Skeletal muscle tissue (tissue), 3 donors: ENCODE measurements at regions not wholly inside any gene's neighbourhood (a gene's known extent, or its start where the extent isn't known, plus 50 kb on each side); places are given as distances from the start of the nearest gene placed in this dataset.
"Not testable (repeated sequence)": the region's sequence is repeated elsewhere in the genome, so short reads cannot be mapped to it uniquely, and the experiment has no call there.

Experiments used
- H3K27ac ChIP-seq: one replicate; pipeline ENCODE4 v1.7.0; 2013; ENCODE audit warnings: mild to moderate bottlenecking, low read depth, low read length, inconsistent platforms
- H3K27me3 ChIP-seq, 3 donors: one replicate each; pipeline ENCODE4 v1.7.0; 2013; ENCODE audit warnings: low read length in 3 of 3; ENCODE audit not compliant: control insufficient read depth in 3 of 3, insufficient read depth in 3 of 3
- H3K36me3 ChIP-seq, 3 donors: one replicate each; pipeline ENCODE4 v1.7.0; 2013; ENCODE audit warnings: low read length in 3 of 3; ENCODE audit not compliant: control insufficient read depth in 3 of 3, insufficient read depth in 3 of 3
- H3K4me1 ChIP-seq, 3 donors: one replicate each; pipeline ENCODE4 v1.7.0; 2013; ENCODE audit warnings: low read length in 3 of 3, mild to moderate bottlenecking in 3 of 3; ENCODE audit not compliant: control insufficient read depth in 3 of 3, insufficient read depth in 3 of 3
- H3K4me3 ChIP-seq, 3 donors: one replicate each; pipeline ENCODE4 v1.7.0; 2013; ENCODE audit warnings: low read length in 3 of 3
- H3K9ac ChIP-seq, 3 donors: one replicate each; pipeline ENCODE4 v1.7.0; 2013; ENCODE audit warnings: low read length in 3 of 3, mild to moderate bottlenecking in 3 of 3, moderate library complexity in 2 of 3, low read depth in 1 of 3
- H3K9me3 ChIP-seq, 3 donors: one replicate each; pipeline ENCODE4 v1.7.0; 2013; ENCODE audit warnings: low read length in 3 of 3; ENCODE audit not compliant: control insufficient read depth in 3 of 3
- donor health status: Osteomylitis.

DNA sequence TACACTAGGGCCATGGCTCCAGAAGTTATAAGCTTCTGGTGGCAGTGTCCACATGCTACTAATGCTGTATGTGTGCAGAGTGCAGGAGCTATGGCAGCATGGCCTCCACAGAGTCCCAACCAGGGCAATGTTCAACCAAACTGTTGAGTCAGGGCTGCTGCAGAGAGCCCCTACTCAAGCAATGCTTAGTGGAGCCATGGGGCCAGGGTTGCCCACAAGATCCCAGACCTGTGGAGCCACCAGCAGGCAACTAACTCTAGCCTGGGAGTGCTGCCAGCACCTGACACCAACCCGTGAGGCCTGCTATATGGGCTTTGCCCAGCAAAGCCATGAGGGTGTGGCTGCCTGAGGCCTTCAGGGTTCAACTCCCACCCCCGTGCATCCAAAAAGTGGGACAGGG lies 655.2 kb downstream of the TBC1D22A start:
- no peak overlapping the region for H3K27ac ChIP-seq
- H3K4me3 ChIP-seq = no peak overlapping the region
- H3K36me3 ChIP-seq = no peaks in the 10 kb centered on the region
- no peaks in the 10 kb centered on the region for H3K4me1 ChIP-seq
- H3K9ac ChIP-seq = no peak overlapping the region
- no peaks in the 10 kb centered on the region for H3K9me3 ChIP-seq
- peaks cover 0 to 8% (median under 1%) of the 10 kb centered on the region in 3 donors for H3K27me3 ChIP-seq

DNA sequence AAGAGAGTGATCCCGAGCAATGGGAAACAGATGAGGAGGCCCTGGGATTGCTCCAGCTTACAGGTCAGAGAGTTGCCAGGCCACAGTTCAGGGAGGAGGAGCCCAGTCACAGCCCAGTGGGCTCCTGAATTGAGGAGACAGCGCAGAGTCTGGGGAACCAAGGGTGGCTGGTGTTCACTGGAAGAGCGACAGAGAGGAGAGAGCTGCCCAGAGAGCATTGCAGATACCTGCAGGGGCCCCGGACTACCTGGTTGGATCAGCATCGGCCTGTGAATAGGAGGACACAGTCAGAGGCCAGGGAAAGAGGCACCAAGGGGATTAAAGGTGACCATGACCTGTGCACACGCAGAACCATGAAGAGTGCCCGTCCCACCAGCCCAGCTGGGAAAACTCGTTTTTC lies 648.6 kb downstream of the TBC1D22A start:
- no peak overlapping the region for H3K9ac ChIP-seq
- peaks cover 0 to 27% (median 18%) of the 10 kb centered on the region in 3 donors for H3K27me3 ChIP-seq
- no peak overlapping the region for H3K4me3 ChIP-seq
- no peak overlapping the region for H3K27ac ChIP-seq
- no peaks in the 10 kb centered on the region for H3K4me1 ChIP-seq
- H3K9me3 ChIP-seq = no peaks in the 10 kb centered on the region
- no peaks in the 10 kb centered on the region for H3K36me3 ChIP-seq

DNA sequence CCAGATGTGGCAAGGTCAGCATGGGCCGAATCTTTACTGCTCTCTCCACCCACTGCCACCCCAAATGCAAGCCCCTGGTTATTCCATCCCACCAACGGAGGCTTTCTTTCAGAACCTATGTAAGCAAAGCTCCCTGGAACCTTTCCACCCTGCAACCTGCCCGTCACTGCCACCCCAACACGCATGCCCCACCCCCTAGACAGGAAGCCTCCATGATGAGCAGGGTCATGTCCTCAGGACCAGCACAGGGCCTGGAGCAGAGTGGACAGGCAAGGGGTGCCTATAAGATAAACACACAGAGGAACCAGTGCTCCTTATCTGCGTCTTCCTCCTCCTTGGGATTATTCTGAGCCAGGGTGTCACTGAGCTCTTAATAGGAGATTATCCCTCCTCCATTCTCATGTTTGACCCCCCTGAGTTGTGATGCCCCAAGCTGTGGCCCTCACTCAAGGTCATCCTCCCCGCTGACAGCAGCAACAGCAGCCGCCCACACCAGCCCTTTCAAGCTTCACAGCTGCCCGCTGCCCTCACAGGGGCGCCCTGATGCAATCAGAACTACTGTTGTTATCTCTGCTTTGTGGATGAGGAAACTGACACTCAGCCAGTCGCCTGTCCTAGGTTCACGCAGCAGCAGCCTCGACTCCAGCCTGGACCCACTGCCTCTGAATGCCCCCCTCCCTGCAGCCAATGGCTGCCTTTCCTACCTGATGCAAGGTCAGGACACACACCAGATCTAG lies 647.3 kb downstream of the TBC1D22A start:
- no peak overlapping the region for H3K9ac ChIP-seq
- H3K27me3 ChIP-seq = peaks cover 0 to 27% (median 18%) of the 10 kb centered on the region in 3 donors
- H3K36me3 ChIP-seq = no peaks in the 10 kb centered on the region
- no peak overlapping the region for H3K27ac ChIP-seq
- no peaks in the 10 kb centered on the region for H3K4me1 ChIP-seq
- H3K9me3 ChIP-seq = no peaks in the 10 kb centered on the region
- no peak overlapping the region for H3K4me3 ChIP-seq

DNA sequence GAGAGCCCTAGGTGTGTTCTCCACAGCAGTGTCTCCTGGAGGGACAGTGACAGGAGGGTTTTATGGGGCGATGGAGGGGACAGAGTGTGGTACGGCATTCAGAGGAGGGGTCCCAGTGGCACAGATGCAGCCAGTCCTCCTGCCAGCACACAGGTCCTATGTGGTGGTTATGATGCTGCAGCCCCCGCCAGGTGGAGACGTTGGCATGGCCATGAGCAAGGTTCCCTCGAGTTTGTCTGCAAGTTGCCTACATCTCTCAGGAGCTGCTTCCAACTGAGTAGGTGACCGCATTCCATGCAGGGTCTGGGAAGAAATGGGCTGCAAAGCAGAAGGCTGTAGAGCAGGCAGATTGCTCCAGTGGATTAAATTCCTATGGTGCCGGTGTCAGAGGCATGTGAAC lies 646.0 kb downstream of the TBC1D22A start:
- Histone ChIP-seq H3K9ac (no peak overlapping the region), H3K4me3 (no peak overlapping the region), H3K27ac (no peak overlapping the region), H3K4me1 (no peaks in the 10 kb centered on the region), H3K27me3 (peaks cover 0 to 27% (median 18%) of the 10 kb centered on the region in 3 donors), H3K9me3 (no peaks in the 10 kb centered on the region), H3K36me3 (no peaks in the 10 kb centered on the region)

- Histone ChIP-seq H3K4me3 (no peak overlapping the region), H3K4me1 (no peaks in the 10 kb centered on the region), H3K27ac (no peak overlapping the region), H3K27me3 (peaks cover 0 to 32% (median 18%) of the 10 kb centered on the region in 3 donors), H3K9me3 (no peaks in the 10 kb centered on the region), H3K9ac (no peak overlapping the region), H3K36me3 (no peaks in the 10 kb centered on the region)
Observed at GRCh38 chr22:47407461-47408025, 645.1 kb downstream of the TBC1D22A start.

DNA sequence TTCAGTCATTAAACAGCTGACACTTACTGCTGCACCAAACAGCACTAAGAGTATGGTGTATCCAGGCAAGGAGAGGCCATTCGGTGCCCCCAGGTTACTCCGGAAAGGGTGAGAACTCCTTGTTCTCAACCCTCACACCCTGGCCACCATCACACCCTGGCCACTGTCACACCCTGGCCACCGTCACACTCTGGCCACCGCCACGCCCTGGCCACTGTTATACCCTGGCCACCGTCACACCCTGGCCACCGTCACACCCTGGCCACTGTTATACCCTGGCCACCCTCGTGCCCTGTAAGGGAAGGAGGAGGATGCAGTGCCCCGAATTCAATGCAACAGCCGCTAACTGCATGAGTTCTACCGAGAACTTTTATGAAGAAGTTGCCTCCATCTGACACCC lies 644.4 kb downstream of the TBC1D22A start:
- Histone ChIP-seq H3K9me3 (no peaks in the 10 kb centered on the region), H3K9ac (no peak overlapping the region), H3K4me3 (no peak overlapping the region), H3K27me3 (peaks cover 0 to 32% (median 18%) of the 10 kb centered on the region in 3 donors), H3K4me1 (no peaks in the 10 kb centered on the region), H3K36me3 (no peaks in the 10 kb centered on the region), H3K27ac (no peak overlapping the region)

GRCh38 chr22:47406180-47406834 lies 643.9 kb downstream of the TBC1D22A start:
- H3K9ac ChIP-seq = no peak overlapping the region
- H3K4me1 ChIP-seq = no peaks in the 10 kb centered on the region
- no peaks in the 10 kb centered on the region for H3K36me3 ChIP-seq
- no peaks in the 10 kb centered on the region for H3K9me3 ChIP-seq
- peaks cover 0 to 35% (median 18%) of the 10 kb centered on the region in 3 donors for H3K27me3 ChIP-seq
- no peak overlapping the region for H3K4me3 ChIP-seq
- no peak overlapping the region for H3K27ac ChIP-seq

GRCh38 chr22:47405222-47405621 lies 642.8 kb downstream of the TBC1D22A start:
- not testable (repeated sequence) for H3K36me3 ChIP-seq, H3K9ac ChIP-seq, H3K27ac ChIP-seq, H3K4me1 ChIP-seq, H3K9me3 ChIP-seq, H3K4me3 ChIP-seq
- H3K27me3 ChIP-seq = peaks cover 0 to 32% (median 15%) of the 10 kb centered on the region in 3 donors

GRCh38 chr22:47402876-47403525 lies 640.6 kb downstream of the TBC1D22A start:
- H3K4me1 ChIP-seq = no peaks in the 10 kb centered on the region
- H3K9ac ChIP-seq = no peak overlapping the region
- no peak overlapping the region for H3K4me3 ChIP-seq
- H3K9me3 ChIP-seq = no peaks in the 10 kb centered on the region
- no peak overlapping the region for H3K27ac ChIP-seq
- H3K36me3 ChIP-seq = no peaks in the 10 kb centered on the region
- H3K27me3 ChIP-seq = peaks cover 0 to 17% (median 5%) of the 10 kb centered on the region in 3 donors
